ENCODE measurements at regions not wholly inside any gene's neighbourhood (a gene's known extent, or its start where the extent isn't known, plus 50 kb on each side); places are given as distances from the start of the nearest gene placed in this dataset.

GRCh38 chrX:113048480-113048879 lies 207.8 kb upstream of the AMOT start:
- H3K18ac ChIP-seq (ENCODE audit: extremely low read depth, low read length), result no peak overlapping the region
- H3K14ac ChIP-seq (ENCODE audit: insufficient read length), result no peak overlapping the region
- no peak overlapping the region for H2AFZ ChIP-seq (ENCODE audit: low read length)
- no peak overlapping the region for H3K56ac ChIP-seq (replicated peaks; ENCODE audit: insufficient read length, low read depth, low read length)
- H3K36me3 ChIP-seq (ENCODE audit: control insufficient read depth in 2 of 4, insufficient read depth in 4 of 4, low read length in 3 of 4), result no peaks in the 10 kb centered on the region
- no peak overlapping the region for H2BK12ac ChIP-seq (ENCODE audit: low read depth, low read length)
- H3K4ac ChIP-seq (replicated peaks; ENCODE audit: insufficient read length, low read depth, low read length), result no peak overlapping the region
- FAIRE-seq, result no peak
- H3K9ac ChIP-seq (replicated peaks in 1 of 4; ENCODE audit: extremely low read depth in 1 of 4, low read depth in 3 of 4, low read length in 3 of 4), result no peak overlapping the region
- H3K27me3 ChIP-seq (replicated peaks in 1 of 4; ENCODE audit: control insufficient read depth in 3 of 4, extremely low read depth in 1 of 4, insufficient read depth in 3 of 4, low read length in 3 of 4), result no peaks in the 10 kb centered on the region
- POLR2A ChIA-PET (ENCODE audit: partially characterized antibody), result interaction anchor here (0.5 kb wide), 1 partner anchor 1452 kb away, joined by 3 read pairs; no protein-coding TSS in a partner anchor
- H2BK120ac ChIP-seq (replicated peaks; ENCODE audit: low read depth, low read length), result no peak overlapping the region
- H4K8ac ChIP-seq (ENCODE audit: extremely low read depth, insufficient read depth, low read length), result no peak overlapping the region
- H3K79me1 ChIP-seq (ENCODE audit: low read depth, low read length), result no peaks in the 10 kb centered on the region
- no peaks in the 10 kb centered on the region for H3K4me1 ChIP-seq (replicated peaks in 1 of 4; ENCODE audit: control insufficient read depth in 3 of 4, insufficient read depth in 4 of 4, low read length in 3 of 4)
- no peak for DNase-seq (ENCODE audit: low read depth in 1 of 2, low spot score in 2 of 2)
- CTCF ChIA-PET (ENCODE audit: partially characterized antibody), result no interaction called here
- no peaks in the 10 kb centered on the region for H3K79me2 ChIP-seq (ENCODE audit: control insufficient read depth in 1 of 2, insufficient read depth in 2 of 2, low read length in 2 of 2)
- H4K5ac ChIP-seq (ENCODE audit: insufficient read length, low read depth, low read length), result no peak overlapping the region
- no peaks in the 10 kb centered on the region for H4K20me1 ChIP-seq (replicated peaks in 1 of 2; ENCODE audit: control insufficient read depth in 1 of 2, insufficient read depth in 2 of 2, low read length in 2 of 2)
- no peak overlapping the region for H2BK20ac ChIP-seq (ENCODE audit: low read length)
- no peaks in the 10 kb centered on the region for H3K23me2 ChIP-seq (ENCODE audit: low read depth, low read length)
- TF ChIP-seq NANOG (IDR thresholded peaks at IDR 0.05; ENCODE audit: insufficient read depth, low read depth, low read length, poor library complexity, severe bottlenecking), result no peak
- no peak for TF ChIP-seq FOSL1 (IDR thresholded peaks at IDR 0.05; ENCODE audit: insufficient read depth, low read depth, low read length)
- no peak for TF ChIP-seq EP300 (IDR thresholded peaks at IDR 0.05; ENCODE audit: borderline replicate concordance in 1 of 2, low read depth in 2 of 2, low read length in 2 of 2)
- TF ChIP-seq POLR2A (IDR thresholded peaks at IDR 0.05; ENCODE audit: control extremely low read depth in 1 of 2, low read depth in 2 of 2, low read length in 2 of 2), result no peak
- no peak for TF ChIP-seq BACH1 (IDR thresholded peaks at IDR 0.05; ENCODE audit: low read length)
- no peak for TF ChIP-seq CBX8 (IDR thresholded peaks at IDR 0.05; ENCODE audit: borderline replicate concordance, low read depth, low read length)
- TF ChIP-seq GABPA (IDR thresholded peaks at IDR 0.05; ENCODE audit: borderline replicate concordance, insufficient read depth, low read length), result no peak
- TF ChIP-seq CBX5 (IDR thresholded peaks at IDR 0.05; ENCODE audit: low read depth, low read length), result no peak
- no peak for TF ChIP-seq E2F6 (IDR thresholded peaks at IDR 0.05)
- TF ChIP-seq CHD1 (IDR thresholded peaks at IDR 0.05; ENCODE audit: low read depth, low read length), result no peak
- no peak for TF ChIP-seq JUN (IDR thresholded peaks at IDR 0.05; ENCODE audit: low read depth, low read length)
- no peak for TF ChIP-seq SP2 (IDR thresholded peaks at IDR 0.05; ENCODE audit: low read length)
- TF ChIP-seq JUND (IDR thresholded peaks at IDR 0.05; ENCODE audit: low read length), result no peak
- no peak overlapping the region for H3K4me2 ChIP-seq (ENCODE audit: insufficient read depth in 1 of 2, low read depth in 2 of 2, low read length in 2 of 2)
- H2BK15ac ChIP-seq (ENCODE audit: low read length), result no peak overlapping the region
- no peaks in the 10 kb centered on the region for H3K9me3 ChIP-seq (ENCODE audit: insufficient read depth in 2 of 2, low read depth in 1 of 2, low read length in 1 of 2)
- no peak overlapping the region for H2BK5ac ChIP-seq (ENCODE audit: low read depth, low read length)
- H3K23ac ChIP-seq (ENCODE audit: insufficient read length), result no peak overlapping the region
- 100% methylated on average over 2 of the region's 2 CpGs; no CpG with 5 or more reads in 1 of the 2 experiments for WGBS, 2 experiments (ENCODE audit: extremely low coverage in 1 of 2, insufficient coverage in 1 of 2, insufficient read length in 1 of 2, insufficient replicate concordance in 2 of 2, low coverage in 1 of 2, low lambda C conversion rate in 2 of 2, missing lambda C conversion rate in 1 of 2)
- H3K4me3 ChIP-seq (ENCODE audit: extremely low read depth in 1 of 4, insufficient read depth in 2 of 4, low read depth in 3 of 4, low read length in 4 of 4), result no peak overlapping the region
- H3K27ac ChIP-seq (ENCODE audit: low read depth, low read length), result no peak overlapping the region
- no peak overlapping the region for H4K91ac ChIP-seq (replicated peaks; ENCODE audit: insufficient read length, low read length)
- no peak overlapping the region for H2AK5ac ChIP-seq (ENCODE audit: low read depth, low read length)
